LNCaP clone FGC (cell line): ENCODE measurements at regions not wholly inside any gene's neighbourhood (a gene's known extent, or its start where the extent isn't known, plus 50 kb on each side); places are given as distances from the start of the nearest gene placed in this dataset.

Experiments used
- DNase-seq: peaks from one replicate; pipeline ENCODE4 v3.0.0-alpha.2; 2011; ENCODE audit warnings: low read depth
- H3K4me3 ChIP-seq: 2 replicates; pipeline ENCODE4 v1.5.1; 2011; ENCODE audit warnings: mild to moderate bottlenecking, low read depth, low read length, control low read depth
- TF ChIP-seq, protein P1 (sequence below): IDR thresholded peaks from 2 replicates; pipeline ENCODE4 v1.5.1; 2012; ENCODE audit warnings: mild to moderate bottlenecking; ENCODE audit not compliant: control insufficient read depth, insufficient read depth; ENCODE audit errors: extremely low read depth

- DNase-seq, result no peak
- TF ChIP-seq, protein P1, sequence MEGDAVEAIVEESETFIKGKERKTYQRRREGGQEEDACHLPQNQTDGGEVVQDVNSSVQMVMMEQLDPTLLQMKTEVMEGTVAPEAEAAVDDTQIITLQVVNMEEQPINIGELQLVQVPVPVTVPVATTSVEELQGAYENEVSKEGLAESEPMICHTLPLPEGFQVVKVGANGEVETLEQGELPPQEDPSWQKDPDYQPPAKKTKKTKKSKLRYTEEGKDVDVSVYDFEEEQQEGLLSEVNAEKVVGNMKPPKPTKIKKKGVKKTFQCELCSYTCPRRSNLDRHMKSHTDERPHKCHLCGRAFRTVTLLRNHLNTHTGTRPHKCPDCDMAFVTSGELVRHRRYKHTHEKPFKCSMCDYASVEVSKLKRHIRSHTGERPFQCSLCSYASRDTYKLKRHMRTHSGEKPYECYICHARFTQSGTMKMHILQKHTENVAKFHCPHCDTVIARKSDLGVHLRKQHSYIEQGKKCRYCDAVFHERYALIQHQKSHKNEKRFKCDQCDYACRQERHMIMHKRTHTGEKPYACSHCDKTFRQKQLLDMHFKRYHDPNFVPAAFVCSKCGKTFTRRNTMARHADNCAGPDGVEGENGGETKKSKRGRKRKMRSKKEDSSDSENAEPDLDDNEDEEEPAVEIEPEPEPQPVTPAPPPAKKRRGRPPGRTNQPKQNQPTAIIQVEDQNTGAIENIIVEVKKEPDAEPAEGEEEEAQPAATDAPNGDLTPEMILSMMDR, result no peak
- H3K4me3 ChIP-seq, result no peak overlapping the region
Measured at GRCh38 chr7:53596230-53596629, 560.8 kb downstream of the POM121L12 start.

- no peak for DNase-seq
- TF ChIP-seq, protein P1, result no peak
- H3K4me3 ChIP-seq, result no peak overlapping the region
Measured at GRCh38 chr7:53600296-53600695, 564.9 kb downstream of the POM121L12 start.

DNA sequence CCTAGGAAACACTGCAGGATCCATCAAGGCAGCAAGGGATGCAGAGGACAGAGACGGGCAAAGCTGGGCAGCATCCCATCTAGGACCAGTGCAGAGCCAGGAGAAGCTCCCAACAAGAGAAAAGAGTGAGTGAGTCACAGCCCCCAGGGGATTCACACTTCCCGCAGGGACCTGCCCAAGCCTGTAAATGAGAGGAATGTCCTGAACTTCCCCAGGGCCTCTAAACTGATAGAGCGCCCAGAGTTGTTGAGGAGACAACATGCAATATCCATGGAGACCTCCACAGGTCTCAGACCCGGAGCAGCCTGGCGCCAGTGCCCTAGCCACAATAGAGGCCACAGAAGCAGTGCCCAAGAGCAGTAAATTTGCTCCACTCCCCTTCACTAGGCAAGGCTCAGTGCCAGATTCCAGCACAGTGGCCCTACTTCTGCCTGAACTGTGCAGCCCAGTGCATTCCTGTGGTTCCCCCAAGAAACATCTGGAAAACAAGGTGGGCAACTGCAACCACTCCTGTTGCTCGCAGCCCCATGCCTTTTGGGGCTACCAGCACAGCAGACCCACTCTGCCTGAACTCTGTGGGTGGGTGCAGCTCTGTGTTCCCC is 567.5 kb downstream of the POM121L12 start:
- no peak overlapping the region for H3K4me3 ChIP-seq
- TF ChIP-seq, protein P1, result no peak
- DNase-seq, result no peak

DNA sequence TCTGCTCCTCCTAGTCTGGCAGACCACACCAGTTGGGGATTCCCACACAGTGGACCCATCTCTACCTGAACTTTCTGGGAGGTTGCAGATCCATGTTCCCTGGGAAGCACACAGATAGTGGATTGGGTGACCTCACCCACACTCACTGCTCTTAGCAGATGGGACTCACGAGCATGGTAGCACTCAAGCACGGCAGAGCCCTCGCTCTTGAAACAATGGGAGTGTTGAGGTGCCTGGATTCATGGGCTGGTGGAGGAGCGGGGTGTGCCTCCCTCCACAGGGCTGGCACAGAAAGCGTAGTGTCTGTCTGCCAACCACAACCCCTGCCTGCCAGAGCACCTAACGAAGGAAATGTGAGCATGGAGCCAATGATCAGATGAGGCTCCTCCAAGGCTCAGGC is 568.0 kb downstream of the POM121L12 start:
- TF ChIP-seq, protein P1, result no peak
- no peak for DNase-seq
- H3K4me3 ChIP-seq, result no peak overlapping the region

DNA sequence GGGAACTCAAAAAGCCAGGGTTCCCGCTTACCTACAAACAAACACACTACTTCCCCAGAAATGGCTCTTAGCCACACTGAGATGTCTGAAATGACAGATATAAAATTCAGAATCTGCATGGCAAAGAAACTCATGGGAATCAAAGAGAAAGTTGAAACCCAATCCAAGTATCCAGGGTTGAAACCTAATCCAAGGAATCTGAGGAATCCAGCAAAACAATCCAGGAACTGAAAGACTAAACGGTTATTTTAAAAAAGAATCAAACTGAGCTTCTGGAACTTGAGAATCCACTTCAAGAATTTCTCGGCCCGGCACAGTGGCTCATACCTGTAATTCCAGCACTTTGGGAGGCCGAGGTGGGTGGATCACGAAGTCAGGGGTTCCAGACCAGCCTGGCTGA is 568.8 kb downstream of the POM121L12 start:
- TF ChIP-seq, protein P1, result no peak
- no peak for DNase-seq
- no peak overlapping the region for H3K4me3 ChIP-seq

- TF ChIP-seq, protein P1, result no peak
- no peak for DNase-seq
- H3K4me3 ChIP-seq, result no peak overlapping the region
Measured at GRCh38 chr7:53607961-53608360, 572.5 kb downstream of the POM121L12 start.

DNA sequence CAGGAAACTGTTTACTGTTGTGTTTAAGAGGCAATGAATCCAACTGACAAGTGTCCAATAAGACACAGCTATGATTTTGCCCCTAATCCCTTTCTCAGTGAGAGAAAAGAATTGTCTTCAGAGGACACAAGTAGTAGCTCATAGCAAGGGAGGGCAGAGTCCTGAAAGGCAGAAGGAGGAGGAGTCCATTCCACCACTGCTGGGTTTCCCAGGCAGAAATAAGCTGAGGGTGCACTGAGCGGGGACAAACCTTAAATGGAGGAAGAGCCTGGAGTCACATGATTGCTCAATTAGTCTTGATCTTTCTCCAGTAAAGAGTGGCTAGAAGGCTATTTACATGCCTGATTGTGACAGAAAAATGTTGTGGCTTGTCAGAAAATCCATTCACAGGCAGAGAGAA is 573.8 kb downstream of the POM121L12 start:
- TF ChIP-seq, protein P1, result no peak
- no peak for DNase-seq
- H3K4me3 ChIP-seq, result no peak overlapping the region
